IMR-90 (cell line): ENCODE measurements at regions not wholly inside any gene's neighbourhood (a gene's known extent, or its start where the extent isn't known, plus 50 kb on each side); places are given as distances from the start of the nearest gene placed in this dataset.

Experiments used
- ATAC-seq: fragments of 200-7000 bp; cut with Tn5 transposase; 2 replicates; pipeline ENCODE4 v1.9.1; 2020; ENCODE audit warnings: low read depth, mild to moderate bottlenecking, moderate library complexity
- BruUV-seq: library from RNA; stranded (reverse); fragments of 400-500 nt; replicated peaks from 2 replicates; lab custom pipeline; 2021; lab: Mats Ljungman, UMichigan
- CTCF ChIA-PET: fragments of 300-600 bp; formaldehyde crosslinking; extraction: SDS; loops from one replicate; lab custom pipeline; 2021; ENCODE audit warnings: antibody characterized with exemption; lab: Yijun Ruan, JAX
- POLR2A ChIA-PET: fragments of 300-600 bp; sonication (Branson Sonifier 250); formaldehyde crosslinking; loops from one replicate; lab custom pipeline; 2022; ENCODE audit warnings: antibody characterized with exemption; ENCODE audit not compliant: unreplicated experiment; lab: Charles Lee
- DNase-seq: peaks from one replicate; pipeline ENCODE4 v3.0.0; 2013
- H2AFZ ChIP-seq: replicated peaks from 2 replicates; pipeline ENCODE3; 2013; ENCODE audit warnings: low read length, mild to moderate bottlenecking; ENCODE audit not compliant: poor library complexity
- H2AK5ac ChIP-seq: 2 replicates; pipeline ENCODE4 v1.6.1; 2013; ENCODE audit warnings: low read depth, low read length, inconsistent platforms
- H2AK9ac ChIP-seq: replicated peaks from 2 replicates; pipeline ENCODE3; 2013; ENCODE audit warnings: mild to moderate bottlenecking, low read depth, low read length, moderate library complexity; ENCODE audit not compliant: poor library complexity
- H2BK120ac ChIP-seq: 2 replicates; pipeline ENCODE4 v1.6.1; 2013; ENCODE audit warnings: low read depth, low read length, inconsistent platforms
- H2BK15ac ChIP-seq: 3 replicates; pipeline ENCODE4 v1.6.1; 2013; ENCODE audit warnings: low read depth, low read length, inconsistent platforms
- H2BK20ac ChIP-seq: 2 replicates; pipeline ENCODE4 v1.6.1; 2013; ENCODE audit warnings: low read depth, mild to moderate bottlenecking, inconsistent platforms, low read length, moderate library complexity
- H2BK5ac ChIP-seq: 2 replicates; pipeline ENCODE4 v1.6.1; 2013; ENCODE audit warnings: mild to moderate bottlenecking, low read depth, low read length, inconsistent platforms; ENCODE audit not compliant: poor library complexity, severe bottlenecking
- H3K14ac ChIP-seq: replicated peaks from 2 replicates; pipeline ENCODE4 v1.6.1; 2013; ENCODE audit warnings: low read depth, low read length, inconsistent platforms
- H3K18ac ChIP-seq: 2 replicates; pipeline ENCODE4 v1.6.1; 2013; ENCODE audit warnings: low read depth, low read length, control low read depth
- H3K23ac ChIP-seq: 2 replicates; pipeline ENCODE4 v1.6.1; 2013; ENCODE audit warnings: low read depth, low read length, inconsistent platforms
- H3K27ac ChIP-seq: 2 replicates; pipeline ENCODE4 v1.5.1; 2013; ENCODE audit warnings: mild to moderate bottlenecking, control low read depth, low read length; ENCODE audit not compliant: insufficient read depth
- H3K27me3 ChIP-seq: 2 replicates; pipeline ENCODE4 v1.6.1; 2013; ENCODE audit warnings: low read length; ENCODE audit not compliant: control insufficient read depth, insufficient read depth
- H3K36me3 ChIP-seq: 2 replicates; pipeline ENCODE4 v1.6.1; 2013; ENCODE audit warnings: low read length, mixed read lengths; ENCODE audit not compliant: control insufficient read depth, insufficient read depth
- H3K4ac ChIP-seq: 2 replicates; pipeline ENCODE4 v1.6.1; 2013; ENCODE audit warnings: low read depth, low read length, inconsistent platforms
- H3K4me1 ChIP-seq: 2 replicates; pipeline ENCODE4 v1.6.1; 2013; ENCODE audit warnings: low read length, mixed read lengths; ENCODE audit not compliant: control insufficient read depth, insufficient read depth
- H3K4me2 ChIP-seq: 2 replicates; pipeline ENCODE4 v1.6.1; 2013; ENCODE audit warnings: low read depth, mild to moderate bottlenecking, control low read depth, low read length, moderate library complexity
- H3K4me3 ChIP-seq: 2 replicates; pipeline ENCODE4 v1.5.1; 2013; ENCODE audit warnings: low read depth, mild to moderate bottlenecking, control low read depth, low read length, moderate library complexity; ENCODE audit not compliant: insufficient read depth
- H3K56ac ChIP-seq: 2 replicates; pipeline ENCODE4 v1.6.1; 2013; ENCODE audit warnings: low read length, inconsistent platforms; ENCODE audit not compliant: insufficient read depth; ENCODE audit errors: extremely low read depth
- H3K79me1 ChIP-seq, 2 experiments: 2 replicates each; pipeline ENCODE4 v1.6.1; 2013; ENCODE audit warnings: low read length in 2 of 2, inconsistent platforms in 1 of 2, low read depth in 1 of 2
- H3K9ac ChIP-seq: 2 replicates; pipeline ENCODE4 v1.6.1; 2013; ENCODE audit warnings: low read depth, low read length, control low read depth
- H3K9me1 ChIP-seq: 2 replicates; pipeline ENCODE4 v1.6.1; 2013; ENCODE audit warnings: low read length, inconsistent platforms; ENCODE audit not compliant: insufficient read depth
- H3K9me3 ChIP-seq: 2 replicates; pipeline ENCODE4 v1.6.1; 2013; ENCODE audit warnings: low read length; ENCODE audit not compliant: control insufficient read depth, insufficient read depth
- H4K20me1 ChIP-seq: 2 replicates; pipeline ENCODE4 v1.6.1; 2013; ENCODE audit warnings: low read length, inconsistent platforms; ENCODE audit not compliant: insufficient read depth
- H4K5ac ChIP-seq: 2 replicates; pipeline ENCODE4 v1.6.1; 2013; ENCODE audit warnings: mild to moderate bottlenecking, low read depth, low read length, control low read depth
- H4K8ac ChIP-seq, 2 experiments: 2 replicates each; pipeline ENCODE4 v1.6.1; 2013; ENCODE audit warnings: low read depth in 2 of 2, low read length in 2 of 2, control low read depth in 1 of 2, inconsistent platforms in 1 of 2
- H4K91ac ChIP-seq: 2 replicates; pipeline ENCODE4 v1.6.1; 2013; ENCODE audit warnings: low read depth, low read length, inconsistent platforms; ENCODE audit not compliant: insufficient read depth
- BHLHE40 ChIP-seq: fragments of 150-350 bp; IDR thresholded peaks from 2 replicates; pipeline ENCODE4 v1.6.1; 2016; ENCODE audit warnings: mild to moderate bottlenecking, low read depth, low read length
- CEBPB ChIP-seq: IDR thresholded peaks from 2 replicates; pipeline ENCODE4 v1.6.1; 2012; ENCODE audit warnings: low read depth, low read length, improper control_type of control experiment
- CHD1 ChIP-seq: IDR thresholded peaks from 2 replicates; pipeline ENCODE4 v1.6.1; 2012; ENCODE audit warnings: low read depth, low read length, improper control_type of control experiment
- ELK1 ChIP-seq: fragments of 150-350 bp; IDR thresholded peaks from 2 replicates; pipeline ENCODE4 v1.6.1; 2016; ENCODE audit warnings: low read depth, mild to moderate bottlenecking, low read length, moderate library complexity, borderline replicate concordance
- FOS ChIP-seq: fragments of 150-350 bp; IDR thresholded peaks from 2 replicates; pipeline ENCODE4 v1.6.1; 2016; ENCODE audit warnings: low read depth, low read length
- MAFK ChIP-seq: IDR thresholded peaks from 2 replicates; pipeline ENCODE4 v1.6.1; 2012; ENCODE audit warnings: low read depth, low read length, improper control_type of control experiment
- MAZ ChIP-seq: IDR thresholded peaks from 2 replicates; pipeline ENCODE4 v1.6.1; 2012; ENCODE audit warnings: low read depth, mild to moderate bottlenecking, low read length, improper control_type of control experiment, moderate library complexity, borderline replicate concordance
- MXI1 ChIP-seq: IDR thresholded peaks from 2 replicates; pipeline ENCODE4 v1.6.1; 2012; ENCODE audit warnings: low read depth, mild to moderate bottlenecking, low read length, moderate library complexity, borderline replicate concordance
- POLR2A ChIP-seq: IDR thresholded peaks from 2 replicates; pipeline ENCODE4 v1.6.1; 2012; ENCODE audit warnings: mild to moderate bottlenecking, low read depth, low read length
- RAD21 ChIP-seq: IDR thresholded peaks from 2 replicates; pipeline ENCODE4 v1.6.1; 2012; ENCODE audit warnings: low read length, improper control_type of control experiment
- RCOR1 ChIP-seq: IDR thresholded peaks from 2 replicates; pipeline ENCODE4 v1.6.1; 2012; ENCODE audit warnings: mild to moderate bottlenecking, low read length, improper control_type of control experiment; ENCODE audit not compliant: insufficient replicate concordance
- RFX5 ChIP-seq: IDR thresholded peaks from 2 replicates; pipeline ENCODE4 v1.8.0; 2012; ENCODE audit warnings: low read depth, mild to moderate bottlenecking, low read length, moderate library complexity
- SMC3 ChIP-seq: fragments of 150-350 bp; IDR thresholded peaks from 2 replicates; pipeline ENCODE4 v1.6.1; 2016; ENCODE audit warnings: low read depth, mild to moderate bottlenecking, antibody characterized with exemption, low read length, moderate library complexity
- USF2 ChIP-seq: fragments of 150-350 bp; IDR thresholded peaks from 2 replicates; pipeline ENCODE4 v1.6.1; 2017; ENCODE audit warnings: mild to moderate bottlenecking, antibody characterized with exemption, low read length, low read depth
- WGBS, 2 experiments: methylation state at CpG; one replicate each; pipeline versions ENCODE4 v1.1.5 to v1.1.7; 2013; ENCODE audit warnings: missing lambda C conversion rate in 2 of 2; ENCODE audit not compliant: insufficient read length in 1 of 2; ENCODE audit errors: extremely low coverage in 2 of 2; 5-methylcytosine and 5-hydroxymethylcytosine counted together
- dilution Hi-C: fragments of 300-500 bp; cut with HindIII; formaldehyde crosslinking; loops from one replicate; pipeline ENCODE4 v1.14.3; 2018; ENCODE audit warnings: low sequenced_read_pairs; ENCODE audit not compliant: unreplicated experiment
- in situ Hi-C: fragments of 300-500 bp; cut with MboI; formaldehyde crosslinking; loops from 3 replicates; pipeline ENCODE4 v1.14.3; 2019; ENCODE audit warnings: low sequenced_read_pairs, inconsistent platforms, mixed read lengths
- intact Hi-C: fragments of 100-400 bp; cut with micrococcal nuclease; formaldehyde crosslinking; loops from 2 replicates; pipeline ENCODE4 v1.10.0; 2022
- TF ChIP-seq, protein P1 (sequence below): conservative IDR thresholded peaks from 2 replicates; pipeline ENCODE4 v1.5.1; 2012; ENCODE audit warnings: mild to moderate bottlenecking, low read depth, low read length, improper control_type of control experiment

- H3K4me1 ChIP-seq = peaks cover 25% of the 10 kb centered on the region
- H2BK5ac ChIP-seq = peak overlapping the region; percentile 96
- WGBS, 2 experiments = no CpG with 5 or more reads among the region's 6 CpGs
- H3K4ac ChIP-seq = peak overlapping the region; percentile 86; the same call in 1 of the 2 replicates
- H4K8ac ChIP-seq = peak overlapping the region; percentile 55 to 77
- H4K5ac ChIP-seq = peak overlapping the region; percentile 95
- in situ Hi-C loops (no loop called here), dilution Hi-C loops (no loop called here), intact Hi-C loops (no loop called here)
- BruUV-seq = no TSS peak
- H3K23ac ChIP-seq = peak overlapping the region; percentile 58; the same call in 1 of the 2 replicates
- no peak overlapping the region; the same call in 1 of the 2 replicates for H3K56ac ChIP-seq
- peak overlapping the region; percentile 78; the same call in 1 of the 2 replicates for H3K27ac ChIP-seq
- no peaks in the 10 kb centered on the region for H3K79me1 ChIP-seq
- no peaks in the 10 kb centered on the region for H4K20me1 ChIP-seq
- TF ChIP-seq CEBPB (no peak), MAFK (no peak), ELK1 (no peak), BHLHE40 (no peak), MAZ (no peak), MXI1 (no peak), RCOR1 (no peak), FOS (no peak), RAD21 (no peak), USF2 (no peak), POLR2A (no peak), SMC3 (no peak), CHD1 (no peak), RFX5 (no peak)
- TF ChIP-seq, protein P1, sequence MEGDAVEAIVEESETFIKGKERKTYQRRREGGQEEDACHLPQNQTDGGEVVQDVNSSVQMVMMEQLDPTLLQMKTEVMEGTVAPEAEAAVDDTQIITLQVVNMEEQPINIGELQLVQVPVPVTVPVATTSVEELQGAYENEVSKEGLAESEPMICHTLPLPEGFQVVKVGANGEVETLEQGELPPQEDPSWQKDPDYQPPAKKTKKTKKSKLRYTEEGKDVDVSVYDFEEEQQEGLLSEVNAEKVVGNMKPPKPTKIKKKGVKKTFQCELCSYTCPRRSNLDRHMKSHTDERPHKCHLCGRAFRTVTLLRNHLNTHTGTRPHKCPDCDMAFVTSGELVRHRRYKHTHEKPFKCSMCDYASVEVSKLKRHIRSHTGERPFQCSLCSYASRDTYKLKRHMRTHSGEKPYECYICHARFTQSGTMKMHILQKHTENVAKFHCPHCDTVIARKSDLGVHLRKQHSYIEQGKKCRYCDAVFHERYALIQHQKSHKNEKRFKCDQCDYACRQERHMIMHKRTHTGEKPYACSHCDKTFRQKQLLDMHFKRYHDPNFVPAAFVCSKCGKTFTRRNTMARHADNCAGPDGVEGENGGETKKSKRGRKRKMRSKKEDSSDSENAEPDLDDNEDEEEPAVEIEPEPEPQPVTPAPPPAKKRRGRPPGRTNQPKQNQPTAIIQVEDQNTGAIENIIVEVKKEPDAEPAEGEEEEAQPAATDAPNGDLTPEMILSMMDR = no peak
- no peak overlapping the region; the same call in 1 of the 2 replicates for H3K9ac ChIP-seq
- peak overlapping the region; percentile 79 for H3K18ac ChIP-seq
- H2AK5ac ChIP-seq = peak overlapping the region; percentile 65; the same call in 1 of the 2 replicates
- H3K27me3 ChIP-seq = no peaks in the 10 kb centered on the region
- H2BK20ac ChIP-seq = peak overlapping the region; percentile 80
- peaks cover 9% of the 10 kb centered on the region for H3K9me1 ChIP-seq
- peak overlapping the region; percentile 81 for H2BK120ac ChIP-seq
- no peak for DNase-seq
- peak overlapping the region; percentile 79 for H3K14ac ChIP-seq
- ATAC-seq = no peak
- H4K91ac ChIP-seq = peak overlapping the region; percentile 63; the same call in 1 of the 2 replicates
- H2BK15ac ChIP-seq = peak overlapping the region; percentile 94
- H3K4me2 ChIP-seq = no peak overlapping the region; the same call in 1 of the 2 replicates
- ChIA-PET CTCF (no interaction called here), POLR2A (no interaction called here)
- H3K4me3 ChIP-seq = no peak overlapping the region
- H3K9me3 ChIP-seq = no peaks in the 10 kb centered on the region
- no peaks in the 10 kb centered on the region for H3K36me3 ChIP-seq
- no peak overlapping the region for H2AFZ ChIP-seq
- H2AK9ac ChIP-seq = no peak overlapping the region
Observed at GRCh38 chr4:123786163-123786915, 389.7 kb downstream of the SPRY1 start.
